MCF 10A (cell line): ENCODE measurements at regions not wholly inside any gene's neighbourhood (a gene's known extent, or its start where the extent isn't known, plus 50 kb on each side); places are given as distances from the start of the nearest gene placed in this dataset.
A peak's percentile ranks its signal among the peaks of the same experiment; 100 is the strongest.

Experiments
- BruUV-seq: library from RNA; stranded (reverse); fragments of 400-500 nt; replicated peaks from 2 replicates; lab custom pipeline; 2021; lab: Mats Ljungman, UMichigan
- CTCF ChIA-PET: fragments of 300-600 bp; sonication (Branson Sonifier 250); formaldehyde crosslinking; extraction: SDS; loops from one replicate; lab custom pipeline; 2021; ENCODE audit warnings: antibody characterized with exemption, inconsistent platforms; lab: Yijun Ruan, JAX
- POLR2A ChIA-PET: fragments of 300-600, 350-650 bp; sonication (Branson Sonifier 250); formaldehyde crosslinking; extraction: SDS; loops from one replicate; lab custom pipeline; 2020; ENCODE audit warnings: antibody characterized with exemption, inconsistent platforms; lab: Yijun Ruan, JAX
- DNase-seq: peaks from one replicate; pipeline ENCODE4 v3.0.0-alpha.2; 2018; ENCODE audit not compliant: unreplicated experiment
- H3K27ac Mint-ChIP-seq: one replicate; pipeline ENCODE4 v1.8.0; 2022; ENCODE audit warnings: mild to moderate bottlenecking, low read depth, mixed read lengths; ENCODE audit not compliant: unreplicated experiment
- H3K27me3 Mint-ChIP-seq: one replicate; pipeline ENCODE4 v1.8.0; 2022; ENCODE audit warnings: mixed read lengths; ENCODE audit not compliant: insufficient read depth, unreplicated experiment
- H3K36me3 Mint-ChIP-seq: one replicate; pipeline ENCODE4 v1.8.0; 2022; ENCODE audit warnings: mild to moderate bottlenecking, moderate library complexity, mixed read lengths; ENCODE audit not compliant: insufficient read depth, unreplicated experiment
- H3K4me1 Mint-ChIP-seq: one replicate; pipeline ENCODE4 v1.8.0; 2022; ENCODE audit warnings: mixed read lengths; ENCODE audit not compliant: insufficient read depth, unreplicated experiment
- H3K4me3 Mint-ChIP-seq: one replicate; pipeline ENCODE4 v1.8.0; 2022; ENCODE audit warnings: mild to moderate bottlenecking, moderate library complexity, mixed read lengths; ENCODE audit not compliant: unreplicated experiment
- H3K9me3 Mint-ChIP-seq: one replicate; pipeline ENCODE4 v1.8.0; 2022; ENCODE audit warnings: mixed read lengths; ENCODE audit not compliant: unreplicated experiment
- CTCF ChIP-seq: fragments of 200-600 bp; IDR thresholded peaks from one replicate; pipeline ENCODE4 v1.8.0; 2022; ENCODE audit warnings: antibody characterized with exemption, mild to moderate bottlenecking; ENCODE audit not compliant: unreplicated experiment
- intact Hi-C: fragments of 100-400 bp; cut with micrococcal nuclease; formaldehyde crosslinking; loops from 2 replicates; pipeline ENCODE4 v1.14.1; 2022

- intact Hi-C loops: loop anchor here (5.0 kb wide), 2 partner anchors 848 to 1182 kb away; no protein-coding TSS in a partner anchor
- no peaks in the 10 kb centered on the region for H3K27me3 Mint-ChIP-seq
- H3K36me3 Mint-ChIP-seq: no peaks in the 10 kb centered on the region
- H3K4me1 Mint-ChIP-seq: no peaks in the 10 kb centered on the region
- peak; percentile 15 for DNase-seq
- no peaks in the 10 kb centered on the region for H3K9me3 Mint-ChIP-seq
- TF ChIP-seq CTCF: no peak
- ChIA-PET POLR2A (interaction anchor here (0.6 kb wide), 1 partner anchor 1161 kb away, joined by 4 read pairs; no protein-coding TSS in a partner anchor), CTCF (interaction anchor here (0.7 kb wide), 1 partner anchor 228 kb away, joined by 3 read pairs; no protein-coding TSS in a partner anchor)
- no TSS peak for BruUV-seq
- no peak overlapping the region for H3K4me3 Mint-ChIP-seq
- no peak overlapping the region for H3K27ac Mint-ChIP-seq
These were observed 1368.2 kb downstream of the STIM2 start for GRCh38 chr4:28228561-28229491.

GRCh38 chr4:28232376-28232775, 1371.7 kb downstream of the STIM2 start:
- Mint-ChIP-seq H3K4me1 (no peaks in the 10 kb centered on the region), H3K27me3 (no peaks in the 10 kb centered on the region), H3K4me3 (no peak overlapping the region), H3K27ac (no peak overlapping the region), H3K36me3 (no peaks in the 10 kb centered on the region), H3K9me3 (no peaks in the 10 kb centered on the region)
- intact Hi-C loops: no loop called here
- no peak for TF ChIP-seq CTCF
- CTCF ChIA-PET: no interaction called here
- DNase-seq: peak; percentile 40
- BruUV-seq: no TSS peak
- POLR2A ChIA-PET: interaction anchor here (0.7 kb wide), 1 partner anchor 1115 kb away, joined by 3 read pairs; no protein-coding TSS in a partner anchor

- TF ChIP-seq CTCF: no peak
- Mint-ChIP-seq H3K27me3 (no peaks in the 10 kb centered on the region), H3K36me3 (no peaks in the 10 kb centered on the region), H3K27ac (no peak overlapping the region), H3K4me1 (no peaks in the 10 kb centered on the region), H3K4me3 (no peak overlapping the region), H3K9me3 (no peaks in the 10 kb centered on the region)
- BruUV-seq: no TSS peak
- POLR2A ChIA-PET: interaction anchor here (0.7 kb wide), 1 partner anchor 1115 kb away, joined by 3 read pairs; no protein-coding TSS in a partner anchor
- CTCF ChIA-PET: no interaction called here
- no peak for DNase-seq
- intact Hi-C loops: no loop called here
These were observed 1372.3 kb downstream of the STIM2 start for GRCh38 chr4:28232951-28233350.

GRCh38 chr4:28233724-28234123, 1373.1 kb downstream of the STIM2 start:
- H3K4me3 Mint-ChIP-seq: no peak overlapping the region
- intact Hi-C loops: no loop called here
- BruUV-seq: no TSS peak
- no peak for TF ChIP-seq CTCF
- H3K27me3 Mint-ChIP-seq: no peaks in the 10 kb centered on the region
- POLR2A ChIA-PET: no interaction called here
- no peak for DNase-seq
- H3K9me3 Mint-ChIP-seq: no peaks in the 10 kb centered on the region
- no peak overlapping the region for H3K27ac Mint-ChIP-seq
- CTCF ChIA-PET: no interaction called here
- H3K36me3 Mint-ChIP-seq: no peaks in the 10 kb centered on the region
- H3K4me1 Mint-ChIP-seq: no peaks in the 10 kb centered on the region
